Astrocyte of the cerebellum (primary cell): ENCODE measurements at regions not wholly inside any gene's neighbourhood (a gene's known extent, or its start where the extent isn't known, plus 50 kb on each side); places are given as distances from the start of the nearest gene placed in this dataset.

ENCODE experiments used
- DNase-seq: peaks from one replicate; pipeline ENCODE4 v3.0.0-alpha.2; 2011; ENCODE audit warnings: low read depth
- H3K4me3 ChIP-seq: 2 replicates; pipeline ENCODE4 v1.5.1; 2011; ENCODE audit warnings: mild to moderate bottlenecking, low read depth, low read length, moderate library complexity
- CTCF ChIP-seq: IDR thresholded peaks from 2 replicates; pipeline ENCODE4 v1.5.1; 2012; ENCODE audit warnings: low read length, low read depth, moderate library complexity, mild to moderate bottlenecking; ENCODE audit errors: missing control alignments
- in situ Hi-C: cut with HindIII; loops from 2 replicates; pipeline ENCODE4 v1.10.0; 2017; ENCODE audit warnings: low sequenced_read_pairs

DNA sequence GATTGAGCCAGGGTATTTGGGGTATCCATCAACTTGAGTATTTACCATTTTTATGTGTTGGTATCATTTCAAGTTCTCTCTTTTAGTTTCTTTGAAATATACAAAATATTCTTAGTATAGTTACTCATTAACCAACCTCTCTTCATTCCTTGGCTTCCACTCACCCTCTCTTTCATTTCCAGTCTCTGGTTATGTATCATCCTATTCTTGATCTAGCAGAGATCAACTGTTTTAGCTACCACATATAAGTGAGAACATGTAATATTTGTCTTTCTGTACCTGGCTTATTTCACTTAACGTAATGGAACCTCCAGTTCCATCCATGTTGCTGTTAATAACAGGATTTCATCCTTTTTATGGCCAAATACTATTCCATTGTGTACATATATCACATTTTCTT is 86.9 kb downstream of the DACT1 start:
- in situ Hi-C loops: no loop called here
- no peak for TF ChIP-seq CTCF
- no peak overlapping the region for H3K4me3 ChIP-seq
- no peak for DNase-seq

DNA sequence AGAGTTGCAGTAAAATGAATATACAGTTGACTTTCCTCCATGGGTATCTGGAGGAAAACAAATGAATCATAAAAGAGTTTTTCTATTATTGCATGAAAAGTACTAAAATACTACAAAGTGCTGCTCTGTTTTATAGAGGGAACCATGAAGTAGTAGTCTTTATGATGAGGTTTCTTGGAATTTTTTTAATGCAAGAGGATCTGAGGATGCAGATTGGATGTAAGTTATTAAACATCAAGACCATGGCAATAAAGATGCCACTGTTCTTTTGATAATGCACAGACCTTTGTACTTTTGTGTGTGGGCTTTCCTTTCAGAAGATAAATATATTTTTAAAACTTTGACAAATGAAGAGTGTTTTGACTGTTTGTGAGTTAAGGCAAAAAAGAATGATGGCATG is 87.5 kb downstream of the DACT1 start:
- no peak overlapping the region for H3K4me3 ChIP-seq
- in situ Hi-C loops: no loop called here
- no peak for TF ChIP-seq CTCF
- no peak for DNase-seq

- no peak for TF ChIP-seq CTCF
These were observed 88.1 kb downstream of the DACT1 start for GRCh38 chr14:58725871-58726270.

GRCh38 chr14:58730792-58731464 is 93.2 kb downstream of the DACT1 start:
- in situ Hi-C loops: no loop called here
- H3K4me3 ChIP-seq: no peak overlapping the region
- DNase-seq: no peak
- no peak for TF ChIP-seq CTCF

More at GRCh38 chr14:58725871-58726270, 88.1 kb downstream of the DACT1 start:
- DNase-seq: no peak
- in situ Hi-C loops: no loop called here
- H3K4me3 ChIP-seq: no peak overlapping the region

DNA sequence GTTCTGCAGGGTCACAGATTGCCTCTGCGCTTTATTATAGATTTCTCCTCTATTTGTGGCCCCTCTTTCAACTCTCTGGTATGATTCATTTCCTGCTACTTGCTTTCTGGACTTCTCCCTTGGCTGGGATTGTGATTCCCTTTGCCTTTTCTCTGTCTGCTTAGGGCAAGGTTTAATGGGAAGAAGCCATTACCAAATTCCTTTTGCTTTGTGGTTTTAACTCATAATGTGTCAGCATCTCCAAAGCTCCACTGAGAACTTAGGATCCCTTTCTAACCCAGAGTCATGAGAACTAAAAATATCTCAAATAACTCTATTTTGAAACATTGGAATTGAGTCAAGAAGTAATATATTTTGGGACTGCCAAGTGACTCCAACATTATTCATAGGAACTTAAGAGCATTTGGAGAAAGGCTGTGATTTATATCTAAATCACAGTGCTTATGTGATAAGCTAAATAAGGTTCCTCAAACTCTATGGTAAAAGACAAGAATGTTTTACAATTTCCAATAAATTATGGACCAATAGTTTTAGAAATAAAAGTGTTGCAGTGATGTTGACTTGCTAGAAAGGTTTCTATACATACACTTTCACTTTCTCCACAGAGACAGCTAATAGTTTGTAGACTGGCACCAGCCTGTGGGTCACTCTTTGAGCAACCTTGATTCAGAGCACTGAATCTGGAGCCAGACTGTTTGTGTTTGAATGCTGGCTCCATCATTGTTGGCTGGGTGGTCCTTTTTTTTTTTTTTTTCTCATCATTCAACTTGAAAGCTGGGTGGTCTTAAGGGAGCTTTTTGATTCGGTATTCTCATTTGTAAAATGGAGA is 93.9 kb downstream of the DACT1 start:
- peak; percentile 99 for DNase-seq
- no peak overlapping the region for H3K4me3 ChIP-seq
- TF ChIP-seq CTCF: no peak
- in situ Hi-C loops: no loop called here

DNA sequence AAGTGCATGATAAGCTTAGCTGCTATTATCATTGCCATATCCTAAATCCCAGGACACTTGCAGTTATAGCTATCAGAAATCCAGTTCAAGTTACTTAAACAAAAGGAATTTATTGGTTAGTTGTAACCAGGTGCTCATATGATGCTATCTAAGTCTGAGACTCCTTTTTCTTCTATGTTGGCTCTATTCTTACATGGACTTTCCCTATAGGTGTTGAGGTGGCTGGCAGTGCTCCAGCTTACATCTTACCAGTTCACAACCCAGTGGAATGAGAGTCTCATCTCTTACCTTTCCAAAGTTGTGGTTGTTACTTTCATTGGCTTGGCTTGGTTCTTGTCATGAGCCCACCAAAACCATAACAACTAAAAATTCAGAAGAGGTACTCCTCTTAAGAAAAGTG is 94.6 kb downstream of the DACT1 start:
- in situ Hi-C loops: no loop called here
- DNase-seq: no peak
- H3K4me3 ChIP-seq: no peak overlapping the region
- no peak for TF ChIP-seq CTCF
